HG03442 (cell line): ENCODE measurements at regions not wholly inside any gene's neighbourhood (a gene's known extent, or its start where the extent isn't known, plus 50 kb on each side); places are given as distances from the start of the nearest gene placed in this dataset.

Experiments
- ATAC-seq: cut with Tn5 transposase; IDR thresholded peaks from one replicate; pipeline ENCODE4 v1.9.1; 2021; ENCODE audit warnings: mild to moderate bottlenecking, moderate library complexity; ENCODE audit not compliant: unreplicated experiment

DNA sequence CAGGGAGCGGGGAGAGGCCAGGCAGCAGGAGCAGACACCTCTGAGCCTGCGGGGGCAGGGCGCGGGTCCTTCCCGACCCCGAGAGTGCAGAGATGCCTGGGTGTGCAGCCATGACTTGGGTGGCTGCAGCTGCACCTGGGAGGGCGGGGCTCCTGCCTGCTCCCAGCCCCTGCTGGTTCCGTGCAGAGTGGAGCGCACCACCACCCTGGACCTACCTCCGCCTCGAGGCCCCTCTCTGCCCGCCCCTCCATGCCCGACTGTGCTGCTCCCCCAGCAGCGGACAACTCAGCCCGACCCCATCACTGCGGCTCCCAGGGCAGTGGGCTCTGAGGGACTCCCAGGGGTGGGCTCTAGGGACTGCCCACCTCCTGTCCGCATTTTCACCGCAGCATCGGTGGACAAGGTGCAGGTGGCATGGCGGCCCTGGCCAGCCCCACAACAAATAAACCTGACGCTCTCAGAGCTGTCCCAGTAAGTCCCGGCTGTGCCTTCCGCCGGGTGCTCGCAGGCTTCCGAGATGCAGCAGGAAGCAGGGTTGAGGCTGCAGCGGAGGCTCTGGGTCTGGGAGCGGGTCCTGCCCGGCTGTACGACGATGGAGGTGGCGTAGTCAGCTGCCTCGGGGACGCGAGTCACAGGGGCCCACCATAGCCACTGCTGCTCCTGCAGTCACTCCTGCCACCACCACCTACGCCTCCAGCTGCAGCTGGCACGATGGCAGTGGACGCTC lies 392.0 kb upstream of the CCDC196 start:
- ATAC-seq: no peak

DNA sequence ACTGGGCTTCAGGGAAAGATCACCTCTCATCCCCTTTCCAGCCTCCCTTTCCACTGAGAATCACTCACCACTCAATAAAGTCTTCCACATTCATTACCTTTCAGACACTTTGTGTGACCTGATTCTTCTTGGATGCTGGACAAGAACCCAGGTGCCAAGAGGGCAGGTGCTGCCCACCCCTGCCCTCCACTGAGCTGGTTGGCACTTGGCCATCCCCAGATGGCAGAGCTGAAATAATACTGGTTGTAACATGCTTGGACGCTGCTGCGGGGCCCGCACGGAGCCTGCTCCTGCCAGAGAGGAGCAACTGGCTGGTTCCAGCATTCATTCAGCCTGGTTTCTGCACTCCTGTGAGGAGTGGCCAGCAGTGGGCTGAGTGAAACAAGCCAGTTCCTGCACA lies 386.7 kb upstream of the CCDC196 start:
- ATAC-seq: no peak

DNA sequence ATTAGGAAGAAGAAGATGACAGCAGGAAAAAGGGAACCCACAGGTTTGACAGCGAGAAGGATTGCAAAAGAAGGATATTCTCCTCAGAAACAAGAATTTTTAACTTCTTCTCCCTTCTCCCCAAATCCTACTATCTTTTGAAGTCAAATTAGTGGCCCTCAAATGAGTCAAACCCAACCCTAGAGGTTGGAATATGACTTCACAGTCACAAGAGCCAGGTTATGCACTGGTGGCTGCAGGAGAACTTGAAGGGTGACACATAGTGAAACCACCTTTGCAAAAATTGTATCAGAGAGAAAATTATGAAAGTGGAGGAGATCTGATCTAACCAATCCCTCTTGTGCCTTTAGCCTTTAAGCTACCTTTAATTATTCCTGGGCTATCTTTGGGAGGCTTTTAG lies 386.2 kb upstream of the CCDC196 start:
- ATAC-seq: peak; percentile 77

DNA sequence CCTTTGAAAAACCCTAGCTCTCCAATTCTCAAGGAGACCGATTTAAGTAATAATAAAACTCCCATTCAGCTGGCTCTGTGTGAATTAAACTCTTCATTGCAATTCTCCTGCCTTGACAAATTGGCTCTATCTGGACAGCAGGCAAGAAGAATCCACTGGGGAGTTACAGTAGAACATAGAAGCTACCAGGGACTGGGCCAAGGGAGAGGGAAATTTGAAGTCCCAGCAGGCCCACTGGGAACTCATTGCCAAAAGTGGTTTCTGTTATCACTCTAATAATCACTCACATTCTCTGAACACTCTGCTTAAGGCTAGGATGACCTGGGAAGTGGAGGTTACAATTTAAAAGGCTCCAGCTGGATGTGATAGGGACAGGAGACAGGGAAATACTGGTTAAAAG lies 384.5 kb upstream of the CCDC196 start:
- no peak for ATAC-seq

DNA sequence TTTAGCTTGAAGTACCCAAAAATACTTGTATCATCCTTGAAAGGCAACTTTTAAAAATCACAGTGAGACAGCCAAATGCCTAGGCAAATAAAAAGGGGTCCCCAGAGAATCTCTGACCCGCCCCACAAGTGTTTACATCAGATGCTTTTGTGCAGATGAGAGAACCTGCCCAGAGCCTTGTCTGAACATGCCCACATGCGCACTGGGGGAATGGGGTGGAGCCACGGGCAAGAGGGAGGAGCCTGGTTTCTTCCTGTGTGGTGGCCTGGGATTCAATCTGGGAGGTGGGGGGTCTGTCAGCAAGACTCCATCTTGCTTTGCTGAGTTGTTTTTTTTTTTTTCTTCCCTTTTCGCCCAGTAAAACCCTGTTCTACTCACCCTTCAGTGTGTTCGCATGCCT lies 381.7 kb upstream of the CCDC196 start:
- ATAC-seq: no peak

DNA sequence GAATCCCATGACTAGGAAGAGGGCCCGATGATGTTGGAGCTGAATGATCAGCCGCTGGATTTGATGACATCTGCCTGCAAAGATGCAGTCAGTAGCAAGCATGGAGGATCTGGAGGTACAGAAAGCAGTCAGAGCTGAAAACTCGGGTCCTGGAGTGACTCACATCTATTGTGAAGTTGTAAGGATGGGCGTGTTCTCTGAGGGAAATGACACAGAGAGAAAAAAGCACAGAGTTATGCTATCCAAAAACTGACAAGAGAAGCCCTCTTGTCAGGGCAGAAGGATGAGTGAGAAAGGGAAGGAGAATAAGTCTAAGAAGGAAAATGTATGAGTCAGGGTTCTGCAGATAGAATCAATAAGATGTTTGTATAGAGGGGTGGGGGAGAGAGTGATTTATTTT lies 380.4 kb upstream of the CCDC196 start:
- ATAC-seq: no peak

DNA sequence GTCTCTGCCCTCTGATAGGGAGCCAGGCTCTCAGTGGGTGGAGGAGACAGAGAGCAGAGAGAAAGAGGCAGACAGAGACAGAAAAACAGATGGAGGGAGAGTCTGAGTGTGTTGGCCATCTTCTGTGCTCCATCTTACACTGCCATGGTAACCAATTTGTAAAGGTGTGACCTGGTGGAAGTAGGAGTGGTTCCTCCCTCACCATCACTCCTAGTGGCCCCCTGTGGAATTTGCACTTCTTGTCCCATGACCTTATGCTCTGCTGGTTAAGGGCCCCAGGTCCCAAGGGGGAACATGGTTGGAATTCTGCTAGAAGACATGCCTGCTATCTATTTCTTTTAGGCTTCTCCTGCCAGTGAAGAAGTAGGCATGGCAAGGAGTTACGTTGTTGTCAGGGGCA lies 376.7 kb upstream of the CCDC196 start:
- no peak for ATAC-seq

DNA sequence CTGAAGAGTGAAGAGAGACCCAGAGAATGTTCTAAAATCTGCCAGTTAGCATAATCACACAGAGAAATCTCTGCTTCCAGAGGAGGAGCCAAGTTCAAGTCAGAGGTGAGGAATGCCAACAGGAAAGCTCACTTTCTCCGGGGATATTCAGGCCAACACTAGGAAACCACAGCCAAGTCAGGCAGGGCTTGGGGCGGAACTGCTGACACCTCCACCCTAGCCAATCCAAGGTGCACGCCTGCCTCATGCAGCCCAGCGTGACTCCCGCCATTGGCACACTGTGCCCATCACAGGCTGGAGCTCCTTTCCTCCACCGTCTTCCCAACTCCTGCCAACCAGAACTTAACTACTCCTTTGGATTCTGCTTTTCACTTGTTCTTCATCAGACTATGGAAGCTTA lies 374.3 kb upstream of the CCDC196 start:
- ATAC-seq: no peak

DNA sequence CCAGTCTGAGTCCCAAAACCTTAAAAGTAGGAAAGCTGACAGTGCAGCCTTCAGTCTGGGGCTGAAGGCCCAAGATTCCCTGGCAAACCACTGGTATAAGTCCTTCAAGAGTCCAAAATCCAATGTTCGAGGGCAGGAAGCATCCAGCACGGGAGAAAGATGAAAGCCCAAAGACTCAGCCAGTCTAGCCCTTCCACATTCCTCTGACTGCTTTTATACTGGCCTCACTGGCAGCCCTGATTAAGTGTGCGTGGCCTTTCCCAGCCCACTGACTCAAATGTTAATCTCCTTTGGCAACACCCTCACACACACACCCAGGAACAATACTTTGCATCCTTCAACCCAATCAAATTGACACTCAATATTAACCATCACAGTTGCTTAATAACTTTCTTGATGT lies 372.1 kb upstream of the CCDC196 start:
- no peak for ATAC-seq

DNA sequence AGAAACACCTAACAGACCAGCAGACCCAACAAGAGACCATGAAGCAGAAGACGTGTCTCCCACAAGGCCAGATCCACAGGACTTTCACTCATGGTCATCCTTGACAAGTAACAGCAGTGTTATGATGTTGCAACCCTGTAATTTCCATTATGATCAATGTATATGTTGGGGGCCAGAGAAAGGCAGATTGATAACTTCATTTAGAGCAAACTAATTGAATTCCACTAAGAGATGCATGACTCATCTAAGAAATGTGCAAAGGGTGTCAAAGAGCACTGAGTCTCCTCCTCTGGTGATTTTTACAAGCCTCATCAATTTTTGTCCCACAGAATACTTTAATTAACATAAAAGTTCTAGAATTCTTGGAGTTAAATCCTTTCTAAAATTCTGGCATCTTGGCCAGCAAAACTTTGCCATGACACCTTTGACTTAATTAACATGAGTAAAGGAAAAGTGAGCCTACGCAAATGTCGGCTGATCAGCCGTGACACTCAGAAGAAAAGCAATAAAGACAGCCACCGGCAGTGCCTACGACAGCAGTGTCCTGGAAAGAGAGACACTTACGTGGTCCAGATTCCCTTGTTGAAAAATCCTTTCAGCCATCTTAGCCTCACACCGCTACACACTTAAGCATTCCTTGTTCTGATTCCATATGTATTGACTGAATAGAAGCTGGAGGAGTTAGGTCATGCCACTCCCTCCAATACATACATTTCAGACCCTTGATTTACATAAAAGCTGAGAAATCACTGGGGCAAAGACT lies 370.2 kb upstream of the CCDC196 start:
- no peak for ATAC-seq

DNA sequence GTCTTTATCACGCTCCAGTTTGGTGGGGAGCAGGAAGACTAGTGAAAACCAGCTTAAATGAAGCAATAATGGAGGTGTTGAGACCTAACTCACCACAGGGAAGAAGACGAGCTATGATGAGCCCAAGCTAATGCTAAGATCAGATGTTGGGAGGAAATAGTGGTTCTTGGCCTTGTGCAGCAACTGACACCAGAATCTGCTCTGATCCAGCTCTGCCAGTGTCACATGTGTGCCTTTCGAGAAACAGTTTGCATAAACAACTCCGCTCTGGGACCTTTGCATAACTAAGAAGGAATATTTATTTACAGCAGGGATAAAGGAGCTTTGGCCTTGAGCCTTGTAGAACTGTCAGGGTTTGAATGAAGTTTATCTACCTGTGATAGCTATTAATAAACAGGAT lies 369.4 kb upstream of the CCDC196 start:
- ATAC-seq: no peak

DNA sequence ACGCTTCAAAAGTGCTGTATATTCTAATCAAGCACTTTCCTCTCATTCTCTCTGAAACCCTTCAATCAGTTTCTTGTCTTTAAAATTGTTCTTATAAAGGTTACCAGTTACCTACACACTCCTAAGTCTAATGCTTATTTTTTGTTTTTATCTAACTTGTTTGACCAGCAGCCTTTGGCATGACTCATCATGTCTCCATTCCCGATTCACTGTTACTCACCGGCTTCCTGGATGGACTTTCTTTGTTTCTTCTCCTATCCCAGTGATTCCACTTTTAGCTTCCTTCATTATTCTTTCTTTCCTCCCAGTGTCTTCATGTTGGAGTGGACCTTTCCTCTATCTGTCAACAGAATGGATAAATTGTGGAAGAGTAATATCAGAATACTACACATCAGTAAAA lies 368.6 kb upstream of the CCDC196 start:
- no peak for ATAC-seq

DNA sequence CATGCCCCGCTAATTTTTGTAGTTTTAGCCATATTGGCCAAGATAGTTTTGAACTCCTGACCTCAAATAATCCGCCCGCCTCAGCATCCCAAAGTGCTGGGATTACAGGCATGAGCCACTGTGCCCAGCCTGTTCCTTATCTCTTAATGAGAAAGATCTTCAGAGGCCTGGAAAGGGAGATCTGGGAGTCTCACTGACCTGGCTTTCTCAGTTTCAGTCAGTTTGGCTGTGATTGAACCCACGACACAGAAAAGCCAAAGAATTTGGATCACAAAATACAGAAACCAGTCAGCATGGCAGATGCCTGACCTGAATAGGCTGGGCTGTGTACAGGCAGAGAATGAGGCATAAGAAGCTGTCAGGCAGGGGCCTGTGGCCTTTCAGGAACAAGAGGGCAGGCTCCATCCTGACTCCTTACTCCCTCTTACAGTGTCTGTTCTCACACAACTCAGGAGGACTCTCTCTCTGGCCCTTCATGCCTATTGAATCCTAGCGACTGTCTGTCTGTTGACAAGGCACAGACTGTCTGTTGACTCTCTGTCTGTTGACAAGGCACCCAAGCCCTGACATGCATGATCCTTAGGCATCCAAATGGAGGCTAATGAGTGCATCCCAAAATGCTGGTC lies 366.5 kb upstream of the CCDC196 start:
- no peak for ATAC-seq

DNA sequence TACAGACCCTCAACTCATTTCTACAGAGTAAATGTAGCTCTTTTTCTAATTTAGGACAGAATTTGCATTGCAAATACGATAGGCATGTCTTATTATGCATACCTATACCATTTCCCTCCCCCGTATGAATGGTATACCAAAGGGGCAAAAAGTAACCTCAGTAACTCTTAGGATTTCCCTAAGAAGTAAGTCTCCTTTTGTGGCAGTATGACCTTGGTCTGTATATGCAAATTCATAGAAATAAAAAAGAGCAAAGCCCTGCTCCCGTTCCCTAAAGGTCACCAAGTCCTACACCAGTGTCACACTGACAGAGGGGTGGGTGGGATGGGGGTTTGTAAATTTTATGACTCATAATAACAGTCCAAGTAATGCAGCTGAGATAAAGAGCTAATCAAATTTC lies 365.8 kb upstream of the CCDC196 start:
- no peak for ATAC-seq

DNA sequence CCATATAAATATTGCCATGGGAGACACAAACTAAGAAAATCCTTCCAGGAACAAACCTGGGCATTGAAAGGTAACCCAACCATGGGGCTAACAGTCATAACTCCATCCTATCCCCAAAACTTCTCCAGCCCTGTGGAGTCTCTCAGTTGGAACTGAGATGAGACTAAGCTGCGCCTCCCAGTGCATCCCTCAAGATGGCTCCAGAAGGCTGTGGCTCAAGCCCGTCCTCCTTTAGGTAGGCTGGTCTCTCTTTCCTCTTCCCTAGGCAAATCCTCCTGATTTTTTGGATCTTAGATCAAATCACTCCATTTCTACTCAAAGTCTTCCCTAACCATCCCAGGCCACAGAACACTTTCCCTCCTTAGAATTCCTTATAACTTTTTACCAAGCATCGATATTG lies 364.3 kb upstream of the CCDC196 start:
- ATAC-seq: no peak

DNA sequence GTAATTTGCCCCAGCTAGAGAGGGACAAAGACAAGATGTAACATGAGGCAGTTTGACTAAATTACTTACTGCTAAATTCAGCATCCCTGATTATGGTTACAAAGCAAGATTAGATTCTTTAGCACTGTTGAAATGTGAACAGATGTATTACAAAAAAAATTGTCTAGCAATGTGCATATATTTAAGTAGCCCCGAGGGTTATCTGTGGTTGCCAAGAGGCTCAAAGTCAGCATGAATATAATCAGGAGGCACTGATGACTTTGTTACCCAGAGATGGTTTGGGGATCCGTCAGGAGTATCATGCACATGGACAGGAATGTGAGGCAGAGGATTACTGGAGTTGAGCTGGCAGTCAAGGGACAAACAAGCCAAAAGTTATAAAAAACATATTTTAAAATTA lies 356.9 kb upstream of the CCDC196 start:
- no peak for ATAC-seq

DNA sequence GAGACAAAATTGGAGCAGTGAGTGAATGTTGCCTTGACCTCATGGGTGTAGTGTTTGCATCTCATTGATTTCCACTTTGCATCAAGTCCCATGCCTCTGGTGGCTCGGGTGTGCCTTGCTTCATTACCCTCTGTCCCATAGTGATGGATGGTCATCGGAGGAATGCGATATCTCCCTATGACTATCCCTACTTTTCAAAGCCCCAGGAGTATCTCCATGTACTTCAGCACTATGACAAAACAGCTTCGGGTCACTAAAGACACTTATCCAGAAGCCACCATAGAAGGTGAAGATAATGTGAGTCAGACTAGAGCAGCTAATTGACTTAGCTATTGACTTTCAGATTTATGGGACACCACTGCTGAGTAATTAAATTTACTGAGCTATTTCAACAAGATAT lies 355.1 kb upstream of the CCDC196 start:
- ATAC-seq: no peak

DNA sequence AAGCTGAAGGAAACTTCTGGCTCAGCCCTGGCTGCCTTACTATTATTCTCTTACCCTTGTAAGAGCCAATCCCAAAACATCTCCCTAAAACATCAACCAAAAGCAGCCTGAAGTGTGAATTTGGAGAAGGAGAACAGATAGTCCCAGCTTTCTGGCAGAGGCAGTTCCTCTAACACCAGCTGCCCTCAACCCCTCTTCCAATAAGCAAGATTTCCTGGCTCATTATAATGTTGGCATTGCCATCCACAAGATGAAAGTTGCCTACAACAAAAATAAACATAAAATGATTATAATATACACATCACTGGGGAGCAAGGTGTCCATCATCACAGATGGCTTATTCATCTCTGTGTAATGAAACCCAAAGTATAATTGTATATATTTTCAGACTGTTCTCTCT lies 352.5 kb upstream of the CCDC196 start:
- ATAC-seq: no peak

DNA sequence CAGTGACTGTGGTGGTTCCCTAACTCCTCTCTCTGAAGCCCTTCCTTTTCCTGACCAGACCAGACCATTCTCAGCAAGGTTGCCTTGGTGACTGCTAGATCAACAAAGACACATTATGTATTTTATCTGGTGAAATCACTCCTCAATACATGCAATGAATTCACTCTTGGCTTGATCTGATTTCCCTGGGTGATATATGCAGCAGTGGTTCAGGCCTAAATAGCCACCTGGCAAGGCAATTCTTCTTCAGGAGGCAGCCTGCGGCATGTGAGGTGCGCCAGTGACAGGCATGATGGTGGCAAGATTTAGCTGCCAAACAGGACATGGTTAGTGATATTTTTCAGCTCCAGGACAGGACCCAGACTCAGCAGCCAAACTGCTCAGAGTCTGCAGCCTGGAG lies 350.3 kb upstream of the CCDC196 start:
- ATAC-seq: no peak

DNA sequence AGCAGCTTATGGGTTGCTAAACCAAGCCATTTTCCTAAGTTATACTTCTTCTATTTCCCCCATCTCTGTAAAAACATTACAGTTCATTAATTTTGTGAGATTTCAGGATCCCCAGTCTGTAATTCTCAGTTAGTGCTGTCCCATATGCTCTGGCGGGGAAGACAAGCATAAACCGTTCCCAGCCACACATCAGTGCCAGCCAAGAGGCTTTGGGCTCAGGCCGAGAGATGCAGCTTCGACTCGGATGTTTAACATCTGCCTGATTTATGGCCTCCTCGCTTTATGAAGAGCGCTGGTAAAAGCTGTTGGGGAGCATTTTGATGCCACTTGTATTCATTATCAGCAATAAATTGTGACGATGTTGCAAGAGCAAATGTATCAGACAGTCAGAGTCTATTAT lies 349.1 kb upstream of the CCDC196 start:
- no peak for ATAC-seq

DNA sequence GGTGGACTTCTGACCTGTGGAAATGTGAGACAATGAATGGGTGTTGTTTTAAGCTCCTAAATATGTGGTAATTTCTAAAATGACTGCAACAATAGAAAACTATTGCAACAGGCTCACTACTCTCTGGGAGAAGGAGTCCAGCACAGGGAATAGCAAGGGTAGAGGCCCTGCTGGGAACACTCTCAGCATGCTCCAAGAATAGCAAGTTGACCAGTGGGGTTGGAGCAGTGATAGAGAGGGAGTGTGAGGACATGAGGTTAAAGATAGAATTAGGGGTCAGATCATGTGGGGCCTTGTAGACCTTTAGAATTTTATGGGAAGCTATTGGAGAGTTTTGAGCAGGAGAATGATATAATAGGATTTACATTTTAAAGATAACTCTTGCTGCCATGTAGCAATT lies 346.7 kb upstream of the CCDC196 start:
- ATAC-seq: no peak

DNA sequence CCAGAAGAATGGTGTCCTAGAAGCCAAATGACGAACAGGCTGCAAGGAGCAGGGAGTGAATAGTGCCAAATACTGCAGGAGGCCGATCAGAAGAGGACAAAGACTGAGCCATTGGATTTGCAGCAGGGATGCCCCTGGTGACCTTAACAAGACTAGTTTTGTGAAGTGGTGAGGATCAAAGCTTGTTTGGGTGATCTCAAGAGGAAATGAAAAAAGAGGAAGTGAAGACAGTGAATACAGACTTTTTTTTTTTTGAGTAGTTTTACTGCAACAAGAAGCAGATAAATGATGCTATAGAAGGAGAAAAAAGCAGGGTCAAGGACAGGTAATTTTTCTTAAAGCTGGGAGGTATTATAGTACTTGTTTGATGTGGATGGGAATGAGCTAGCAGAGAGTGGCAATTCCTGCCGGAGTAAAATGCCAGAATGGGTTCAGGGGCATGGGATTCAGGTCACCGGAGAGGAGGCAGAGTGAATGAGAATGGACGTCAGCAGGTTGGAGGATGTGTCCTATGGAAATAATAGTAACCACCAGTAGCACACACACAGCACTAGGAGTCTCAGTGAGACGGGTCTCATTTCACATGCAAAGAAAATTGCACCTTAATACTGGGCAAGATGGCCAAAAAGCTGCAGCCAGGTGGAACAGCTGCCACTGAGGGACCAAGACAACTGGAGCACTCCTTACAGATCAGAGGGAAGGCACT lies 345.8 kb upstream of the CCDC196 start:
- no peak for ATAC-seq
